Heart left ventricle (tissue), 13 donors: ENCODE measurements at regions not wholly inside any gene's neighbourhood (a gene's known extent, or its start where the extent isn't known, plus 50 kb on each side); places are given as distances from the start of the nearest gene placed in this dataset.

Source experiments
- POLR2A ChIP-seq, 2 donors: fragments of 450-650 bp; IDR thresholded peaks; one replicate each; pipeline ENCODE4 v1.6.1; 2017; ENCODE audit warnings: antibody characterized with exemption in 2 of 2, mild to moderate bottlenecking in 2 of 2, moderate library complexity in 2 of 2
- TF ChIP-seq, protein P1 (sequence below), 12 donors: fragments of 200-600 bp; sonication (generic) in 4 of 12; IDR thresholded peaks; one replicate each; pipeline versions ENCODE4 v1.5.0 to v1.8.0; 2018 to 2022; ENCODE audit warnings: antibody characterized with exemption in 12 of 12, mild to moderate bottlenecking in 5 of 12
- donor health status: ischemic (EF 13 %, LVEDD 7.1; RV severe dilation, severe dysfunction).
- donor health status: DM: no; HTN: yes; CAD: no.
- donor health status: DM: no; HTN: no; CAD: no.
- donor health status: ischemic (EF 25% LVEDD 6.9; RV normal size, moderate dysfunction).
- donor health status: ischemic (EF 25% LVEDD 5.7; RV mildly dilated, moderate dysfunction).
- donor health status: ischemic (EF 35%, LVEDD 5.7; RV mildly dilated, moderate dysfunction).
- donor health status: nonischemic (EF 11% LVEDD 7.7; RV severe dilation, severe dysfunction).
- donor health status: DM: yes; HTN: yes; CAD: no.
- donor health status: PGD.
- donor health status: ischemic (EF 29% LVEDD 5.4; RV normal size, mild dysfunction).
- donor health status: nonischemic (EF 23%, LVEDD 6.1; RV moderate dilation, normal function).

DNA sequence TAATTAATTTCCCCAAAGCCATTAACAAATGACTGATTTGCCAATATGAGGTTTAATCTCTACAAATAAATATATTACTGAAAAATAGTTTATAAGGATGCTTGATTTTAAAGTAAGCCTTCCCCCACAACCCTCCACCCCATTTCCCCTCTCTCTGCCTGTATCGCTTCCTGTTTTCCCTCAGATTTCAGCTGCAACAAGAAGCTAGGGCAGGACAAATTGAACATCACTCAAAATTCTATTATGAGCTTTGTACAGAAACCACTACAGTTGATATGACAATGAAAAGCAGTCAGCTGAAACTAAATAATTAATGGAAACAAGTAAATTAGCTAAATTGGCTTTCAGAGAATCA lies 109.0 kb upstream of the SP4 start:
- TF ChIP-seq POLR2A (IDR thresholded peaks at IDR 0.05), result no peak
- TF ChIP-seq, protein P1, sequence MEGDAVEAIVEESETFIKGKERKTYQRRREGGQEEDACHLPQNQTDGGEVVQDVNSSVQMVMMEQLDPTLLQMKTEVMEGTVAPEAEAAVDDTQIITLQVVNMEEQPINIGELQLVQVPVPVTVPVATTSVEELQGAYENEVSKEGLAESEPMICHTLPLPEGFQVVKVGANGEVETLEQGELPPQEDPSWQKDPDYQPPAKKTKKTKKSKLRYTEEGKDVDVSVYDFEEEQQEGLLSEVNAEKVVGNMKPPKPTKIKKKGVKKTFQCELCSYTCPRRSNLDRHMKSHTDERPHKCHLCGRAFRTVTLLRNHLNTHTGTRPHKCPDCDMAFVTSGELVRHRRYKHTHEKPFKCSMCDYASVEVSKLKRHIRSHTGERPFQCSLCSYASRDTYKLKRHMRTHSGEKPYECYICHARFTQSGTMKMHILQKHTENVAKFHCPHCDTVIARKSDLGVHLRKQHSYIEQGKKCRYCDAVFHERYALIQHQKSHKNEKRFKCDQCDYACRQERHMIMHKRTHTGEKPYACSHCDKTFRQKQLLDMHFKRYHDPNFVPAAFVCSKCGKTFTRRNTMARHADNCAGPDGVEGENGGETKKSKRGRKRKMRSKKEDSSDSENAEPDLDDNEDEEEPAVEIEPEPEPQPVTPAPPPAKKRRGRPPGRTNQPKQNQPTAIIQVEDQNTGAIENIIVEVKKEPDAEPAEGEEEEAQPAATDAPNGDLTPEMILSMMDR (IDR thresholded peaks at IDR 0.05), result no peak
